Heart right ventricle (tissue), 16 donors: ENCODE measurements at regions not wholly inside any gene's neighbourhood (a gene's known extent, or its start where the extent isn't known, plus 50 kb on each side); places are given as distances from the start of the nearest gene placed in this dataset.

Source experiments
- ATAC-seq, 8 donors: fragments of 200-7000 bp; cut with Tn5 transposase; one replicate each; pipeline ENCODE4 v1.9.1; 2020; ENCODE audit warnings: mild to moderate bottlenecking in 8 of 8, moderate library complexity in 8 of 8, moderate number of reproducible peaks in 1 of 8
- DNase-seq, 2 donors: peaks; one replicate each; pipeline ENCODE4 v3.0.0-alpha.2; 2020
- H3K27ac ChIP-seq, 10 donors: fragments of 200-600 bp; sonication (generic) in 2 of 10; one replicate each; pipeline versions ENCODE4 v1.5.0 to v1.8.0; 2020 to 2022; ENCODE audit warnings: mild to moderate bottlenecking in 3 of 10
- H3K27me3 ChIP-seq, 7 donors: fragments of 200-600 bp; one replicate each; pipeline ENCODE4 v1.8.0; 2021 to 2022; ENCODE audit warnings: mild to moderate bottlenecking in 2 of 7
- H3K36me3 ChIP-seq, 9 donors: fragments of 200-600 bp; sonication (generic) in 1 of 9; one replicate each; pipeline versions ENCODE4 v1.5.0 to v1.8.0; 2020 to 2022; ENCODE audit warnings: mild to moderate bottlenecking in 2 of 9
- H3K4me1 ChIP-seq, 9 donors: fragments of 200-600 bp; sonication (generic) in 1 of 9; one replicate each; pipeline versions ENCODE4 v1.5.0 to v1.8.0; 2020 to 2022; ENCODE audit warnings: mild to moderate bottlenecking in 4 of 9
- H3K4me3 ChIP-seq, 10 donors: fragments of 200-600 bp; sonication (generic) in 2 of 10; one replicate each; pipeline versions ENCODE4 v1.5.0 to v1.8.0; 2020 to 2022; ENCODE audit warnings: mild to moderate bottlenecking in 7 of 10, moderate library complexity in 2 of 10
- H3K9me3 ChIP-seq, 11 donors: fragments of 200-600 bp in 10 of 11; sonication (generic) in 2 of 11; one replicate each; pipeline versions ENCODE4 v1.5.0 to v1.8.0; 2013 to 2022; ENCODE audit warnings: mild to moderate bottlenecking in 2 of 11, control low read depth in 1 of 11, moderate library complexity in 1 of 11
- CTCF ChIP-seq, 9 donors: fragments of 200-600 bp; sonication (generic) in 2 of 9; IDR thresholded peaks; one replicate each; pipeline versions ENCODE4 v1.5.0 to v1.8.0; 2021 to 2022; ENCODE audit warnings: antibody characterized with exemption in 9 of 9, mild to moderate bottlenecking in 5 of 9, moderate library complexity in 1 of 9
- WGBS, 2 donors: extraction: QIAGEN DNeasy Blood & Tissue Kit; methylation state at CpG; one replicate each; pipeline ENCODE4 v1.1.7; 2013; ENCODE audit warnings: inconsistent platforms in 1 of 2; 5-methylcytosine and 5-hydroxymethylcytosine counted together
- intact Hi-C, 10 donors: fragments of 100-400 bp; cut with DNase I; formaldehyde crosslinking; loops; one replicate each; pipeline versions ENCODE4 v1.11.1 to v1.14.2; 2022
- donor health status: Arrhythmogenic right ventricular cardiomyopathy.
- donor health status: ischemic (EF 13 %, LVEDD 7.1; RV severe dilation, severe dysfunction).
- donor health status: healthy with polysubstance abuse.
- donor health status: DM: no; HTN: yes; CAD: no.
- donor health status: DM: no; HTN: no; CAD: no.
- donor health status: ischemic (EF 25% LVEDD 6.9; RV normal size, moderate dysfunction).
- donor health status: ischemic (EF 25% LVEDD 5.7; RV mildly dilated, moderate dysfunction).
- donor health status: healthy.
- donor health status: DM: yes; HTN: yes; CAD: no.
- donor health status: Ischemic cardiomyopathy.
- donor health status: ischemic (EF 35%, LVEDD 5.7; RV mildly dilated, moderate dysfunction).
- donor health status: nonischemic (EF 11% LVEDD 7.7; RV severe dilation, severe dysfunction).
- donor health status: DM: yes; HTN: yes; CAD: no.
- donor health status: PGD.
- donor health status: ischemic (EF 29% LVEDD 5.4; RV normal size, mild dysfunction).
- donor health status: nonischemic (EF 23%, LVEDD 6.1; RV moderate dilation, normal function).

GRCh38 chr14:97095269-97095668, 298.1 kb downstream of the VRK1 start:
- no peak overlapping the region for H3K27ac ChIP-seq
- H3K36me3 ChIP-seq = no peaks in the 10 kb centered on the region
- H3K4me1 ChIP-seq = no peaks in the 10 kb centered on the region
- ATAC-seq (no peak), DNase-seq (no peak)
- H3K9me3 ChIP-seq = peaks cover 0 to 3% (median 0%) of the 10 kb centered on the region in 11 donors
- H3K4me3 ChIP-seq = no peak overlapping the region
- intact Hi-C loops = no loop called here
- WGBS, 2 donors = 44 to 50% methylated on average over 5 of the region's 5 CpGs
- peaks cover 0 to 10% (median 0%) of the 10 kb centered on the region in 7 donors for H3K27me3 ChIP-seq
- no peak for TF ChIP-seq CTCF (IDR thresholded peaks at IDR 0.05)

GRCh38 chr14:97097296-97097695, 300.1 kb downstream of the VRK1 start:
- H3K4me3 ChIP-seq = no peak overlapping the region
- no peaks in the 10 kb centered on the region for H3K4me1 ChIP-seq
- H3K36me3 ChIP-seq = no peaks in the 10 kb centered on the region
- TF ChIP-seq CTCF (IDR thresholded peaks at IDR 0.05) = no peak
- ATAC-seq (no peak), DNase-seq (no peak)
- intact Hi-C loops = no loop called here
- H3K9me3 ChIP-seq = peaks cover 0 to 3% (median 0%) of the 10 kb centered on the region in 11 donors
- H3K27me3 ChIP-seq = peaks cover 0 to 17% (median 6%) of the 10 kb centered on the region in 7 donors
- 30 to 38% methylated on average over 3 of the region's 3 CpGs for WGBS, 2 donors
- no peak overlapping the region for H3K27ac ChIP-seq

- Histone ChIP-seq H3K9me3 (no peaks in the 10 kb centered on the region), H3K36me3 (no peaks in the 10 kb centered on the region), H3K27me3 (peaks cover 0 to 17% (median 7%) of the 10 kb centered on the region in 7 donors), H3K4me1 (no peaks in the 10 kb centered on the region), H3K27ac (no peak overlapping the region), H3K4me3 (no peak overlapping the region)
- TF ChIP-seq CTCF (IDR thresholded peaks at IDR 0.05) = no peak
- DNase-seq (no peak), ATAC-seq (no peak)
- intact Hi-C loops = no loop called here
- WGBS, 2 donors = 73 to 75% methylated on average over 2 of the region's 2 CpGs
These were observed 303.1 kb downstream of the VRK1 start for GRCh38 chr14:97100306-97100705.

- Histone ChIP-seq H3K4me3 (no peak overlapping the region), H3K27me3 (peaks cover 0 to 23% (median 7%) of the 10 kb centered on the region in 7 donors), H3K9me3 (no peaks in the 10 kb centered on the region), H3K4me1 (no peaks in the 10 kb centered on the region), H3K36me3 (no peaks in the 10 kb centered on the region), H3K27ac (no peak overlapping the region)
- ATAC-seq = no peak
- WGBS, 2 donors = 65 to 70% methylated on average over 8 of the region's 8 CpGs
- TF ChIP-seq CTCF (IDR thresholded peaks at IDR 0.05) = no peak
- intact Hi-C loops = no loop called here
- no peak for DNase-seq
These were observed 304.4 kb downstream of the VRK1 start for GRCh38 chr14:97101561-97101960.
